CD4-positive, CD25-positive, alpha-beta regulatory T cell (primary cell): ENCODE measurements at regions not wholly inside any gene's neighbourhood (a gene's known extent, or its start where the extent isn't known, plus 50 kb on each side); places are given as distances from the start of the nearest gene placed in this dataset.
A peak's percentile ranks its signal among the peaks of the same experiment; 100 is the strongest.

ENCODE experiments used
- ATAC-seq, 2 donors: fragments of 150-1000 bp; cut with Tn5 transposase; one replicate each; pipeline ENCODE4 v1.10.0; 2021; ENCODE audit warnings: low read depth in 2 of 2, moderate number of reproducible peaks in 2 of 2, moderate library complexity in 1 of 2
- DNase-seq, 3 donors: peaks; one replicate each; pipeline versions ENCODE4 v3.0.0 to v3.0.0-alpha.2; 2012 to 2022; ENCODE audit warnings: mixed read lengths in 1 of 3
- H3K27ac ChIP-seq: one replicate; pipeline ENCODE4 v1.7.0; 2013; ENCODE audit warnings: mild to moderate bottlenecking, low read length; ENCODE audit not compliant: insufficient read depth, poor library complexity, severe bottlenecking
- H3K27me3 ChIP-seq: one replicate; pipeline ENCODE4 v1.7.0; 2013; ENCODE audit warnings: low read length; ENCODE audit not compliant: control insufficient read depth, insufficient read depth
- H3K36me3 ChIP-seq: one replicate; pipeline ENCODE4 v1.7.0; 2013; ENCODE audit warnings: mild to moderate bottlenecking, low read length, moderate library complexity; ENCODE audit not compliant: control insufficient read depth, insufficient read depth
- H3K4me1 ChIP-seq: 2 replicates; pipeline ENCODE4 v1.7.0; 2013; ENCODE audit warnings: mild to moderate bottlenecking, low read length; ENCODE audit not compliant: insufficient read depth, control insufficient read depth, poor library complexity, severe bottlenecking
- H3K4me3 ChIP-seq: one replicate; pipeline ENCODE4 v1.7.0; 2013; ENCODE audit warnings: low read depth, mild to moderate bottlenecking, low read length, moderate library complexity
- H3K9me3 ChIP-seq, 2 experiments: 1 replicate in 1 of 2; 2 replicates in 1 of 2; pipeline ENCODE4 v1.7.0; 2013; ENCODE audit warnings: low read length in 2 of 2, mild to moderate bottlenecking in 1 of 2, moderate library complexity in 1 of 2; ENCODE audit not compliant: control insufficient read depth in 2 of 2
- H3K27ac Mint-ChIP-seq, 3 donors: one replicate each; pipeline ENCODE4 v1.8.0; 2020 to 2022; ENCODE audit warnings: mild to moderate bottlenecking in 3 of 3, mixed read lengths in 3 of 3, moderate library complexity in 2 of 3
- H3K27me3 Mint-ChIP-seq: one replicate; pipeline ENCODE4 v1.8.0; 2022; ENCODE audit warnings: mild to moderate bottlenecking, mixed read lengths
- H3K36me3 Mint-ChIP-seq: one replicate; pipeline ENCODE4 v1.8.0; 2020; ENCODE audit warnings: mixed read lengths
- H3K4me1 Mint-ChIP-seq, 4 donors: one replicate each; pipeline ENCODE4 v1.8.0; 2020 to 2022; ENCODE audit warnings: mixed read lengths in 4 of 4, mild to moderate bottlenecking in 1 of 4
- H3K4me3 Mint-ChIP-seq, 4 donors: one replicate each; pipeline ENCODE4 v1.8.0; 2020 to 2022; ENCODE audit warnings: mild to moderate bottlenecking in 4 of 4, mixed read lengths in 4 of 4, moderate library complexity in 3 of 4
- H3K9me3 Mint-ChIP-seq, 7 donors: one replicate each; pipeline ENCODE4 v1.8.0; 2020 to 2022; ENCODE audit warnings: mixed read lengths in 7 of 7, mild to moderate bottlenecking in 3 of 7, moderate library complexity in 2 of 7

DNA sequence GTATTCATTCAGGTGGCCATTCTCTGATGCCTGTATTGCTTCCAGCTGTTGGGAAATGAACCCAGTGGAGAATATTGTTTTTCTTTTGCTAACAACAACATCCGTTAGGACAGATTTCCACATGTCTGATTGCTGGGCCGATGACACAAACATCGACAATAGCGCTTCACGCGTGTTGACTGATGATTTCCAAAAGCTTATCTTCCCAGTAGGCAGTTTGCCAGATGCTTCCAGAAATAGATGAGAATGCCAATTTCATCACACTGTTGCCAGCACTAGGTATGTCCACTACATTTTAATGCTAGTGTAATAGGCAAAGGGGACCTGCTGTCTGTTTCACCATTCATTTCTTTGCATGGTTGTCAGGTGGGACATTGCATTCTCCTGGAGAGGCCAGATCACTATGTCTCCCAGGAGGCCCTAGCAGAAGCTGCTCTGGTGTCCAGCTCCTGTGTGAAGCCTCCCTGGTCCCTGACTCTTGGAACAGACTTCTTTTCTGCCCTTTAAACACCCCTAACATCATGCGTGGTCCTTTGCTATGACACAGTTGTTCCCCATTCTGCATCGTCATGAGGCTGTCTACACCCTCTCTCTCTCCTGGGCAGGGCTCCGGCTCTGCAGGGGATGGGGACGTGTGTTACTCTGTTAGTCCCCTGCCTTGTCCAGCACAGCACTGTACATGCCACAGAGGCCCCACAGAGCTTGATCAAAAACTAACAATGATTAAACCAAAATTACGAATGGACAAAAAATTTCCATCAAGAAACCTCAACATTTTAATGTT lies 181.6 kb downstream of the CDH26 start:
- Mint-ChIP-seq H3K36me3 (no peaks in the 10 kb centered on the region), H3K4me3 (peak overlapping the region in 1 of 4 donors; percentile 25), H3K9me3 (no peaks in the 10 kb centered on the region), H3K27ac (no peak overlapping the region), H3K27me3 (no peaks in the 10 kb centered on the region), H3K4me1 (peaks cover 0 to 14% (median 8%) of the 10 kb centered on the region in 4 donors)
- no peak for ATAC-seq
- no peak overlapping the region for H3K27ac ChIP-seq
- DNase-seq, result no peak
- no peaks in the 10 kb centered on the region for H3K4me1 ChIP-seq
- no peaks in the 10 kb centered on the region for H3K27me3 ChIP-seq
- no peak overlapping the region for H3K4me3 ChIP-seq
- H3K36me3 ChIP-seq, result no peaks in the 10 kb centered on the region
- H3K9me3 ChIP-seq, result no peaks in the 10 kb centered on the region

DNA sequence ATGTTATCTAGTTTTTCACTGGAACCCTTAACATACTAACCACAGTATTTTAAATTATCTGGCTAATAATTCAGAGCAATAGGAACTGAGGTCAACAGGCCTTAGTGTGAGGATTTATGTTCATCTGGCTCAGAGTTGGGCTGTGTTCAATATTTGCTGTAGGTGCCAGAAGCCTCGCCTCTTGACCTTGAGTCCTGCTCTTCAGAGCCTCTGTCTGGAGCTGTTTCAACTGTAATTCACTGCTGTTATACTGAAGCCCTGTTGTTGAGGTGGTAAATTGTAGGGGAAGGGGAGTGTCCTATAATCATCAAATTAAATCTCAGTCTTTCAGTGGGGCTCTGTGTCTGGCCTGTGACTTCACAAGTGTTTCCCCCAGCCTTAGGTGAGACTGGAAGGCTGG lies 184.4 kb downstream of the CDH26 start:
- no peak for ATAC-seq
- no peak for DNase-seq

DNA sequence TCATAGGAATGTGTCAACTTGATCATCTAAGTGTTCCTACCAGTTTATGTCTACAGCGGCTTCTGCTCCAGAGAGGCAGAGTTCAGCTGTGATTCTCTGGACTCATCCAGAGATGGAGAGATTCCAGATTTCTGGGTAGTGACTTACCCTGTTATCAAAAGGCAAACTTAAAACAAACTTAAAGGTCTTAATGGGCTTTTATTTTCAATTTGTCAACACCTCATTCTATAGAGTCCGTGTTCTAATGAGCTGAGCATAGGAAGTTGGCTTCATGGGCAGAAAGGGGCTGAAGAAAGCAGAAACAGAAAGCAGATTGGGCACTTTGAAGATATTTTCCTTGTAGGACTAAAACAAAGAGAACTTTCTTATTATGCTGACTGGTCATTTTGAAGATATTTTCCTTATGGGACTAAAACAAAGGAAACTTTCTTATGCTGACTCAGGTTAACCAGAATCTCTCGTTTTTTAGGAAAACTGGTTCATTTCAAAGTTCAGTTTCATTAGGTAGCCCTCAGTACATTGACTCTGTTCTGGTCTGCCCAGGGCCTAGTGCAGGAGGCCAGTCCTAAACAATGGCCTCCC lies 185.1 kb downstream of the CDH26 start:
- no peak overlapping the region for H3K27ac ChIP-seq
- Mint-ChIP-seq H3K27me3 (no peaks in the 10 kb centered on the region), H3K36me3 (no peaks in the 10 kb centered on the region), H3K9me3 (peaks cover 0 to 2% (median 0%) of the 10 kb centered on the region in 7 donors), H3K4me1 (peaks cover 0 to 7% (median 2%) of the 10 kb centered on the region in 4 donors), H3K27ac (peak overlapping the region in 1 of 3 donors; percentile 21), H3K4me3 (no peak overlapping the region)
- no peak overlapping the region for H3K4me3 ChIP-seq
- DNase-seq (no peak), ATAC-seq (no peak)
- no peaks in the 10 kb centered on the region for H3K27me3 ChIP-seq
- no peaks in the 10 kb centered on the region for H3K9me3 ChIP-seq
- no peaks in the 10 kb centered on the region for H3K4me1 ChIP-seq
- H3K36me3 ChIP-seq, result no peaks in the 10 kb centered on the region

More for the DNA sequence above, 184.4 kb downstream of the CDH26 start:
- Mint-ChIP-seq H3K36me3 (no peaks in the 10 kb centered on the region), H3K4me3 (no peak overlapping the region), H3K9me3 (peaks cover 0 to 2% (median 0%) of the 10 kb centered on the region in 7 donors), H3K27me3 (no peaks in the 10 kb centered on the region), H3K4me1 (peaks cover 0 to 9% (median 5%) of the 10 kb centered on the region in 4 donors), H3K27ac (peak overlapping the region in 1 of 3 donors; percentile 45)
- H3K4me3 ChIP-seq, result no peak overlapping the region
- no peak overlapping the region for H3K27ac ChIP-seq
- no peaks in the 10 kb centered on the region for H3K36me3 ChIP-seq
- no peaks in the 10 kb centered on the region for H3K4me1 ChIP-seq
- no peaks in the 10 kb centered on the region for H3K27me3 ChIP-seq
- H3K9me3 ChIP-seq, result no peaks in the 10 kb centered on the region

DNA sequence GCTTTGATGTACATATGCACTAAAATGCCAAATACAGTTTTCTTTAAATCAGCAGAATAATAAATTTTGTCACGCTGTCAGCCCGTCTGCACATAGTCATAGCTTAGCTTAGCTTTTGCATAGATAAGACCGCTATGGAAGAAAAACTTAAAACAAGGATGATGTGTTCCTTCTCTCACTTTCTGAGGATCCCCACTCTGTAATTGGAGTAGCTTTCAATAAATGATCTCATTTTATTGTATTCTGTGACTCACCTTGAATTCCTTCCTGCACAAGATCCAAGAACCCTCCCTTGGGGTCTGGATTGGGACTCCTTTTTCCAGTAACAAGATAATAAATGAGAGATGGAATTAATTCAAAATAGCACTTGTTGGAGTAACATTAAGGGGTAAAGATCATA lies 186.2 kb downstream of the CDH26 start:
- peaks cover 0 to 2% (median 0%) of the 10 kb centered on the region in 7 donors for H3K9me3 Mint-ChIP-seq

DNA sequence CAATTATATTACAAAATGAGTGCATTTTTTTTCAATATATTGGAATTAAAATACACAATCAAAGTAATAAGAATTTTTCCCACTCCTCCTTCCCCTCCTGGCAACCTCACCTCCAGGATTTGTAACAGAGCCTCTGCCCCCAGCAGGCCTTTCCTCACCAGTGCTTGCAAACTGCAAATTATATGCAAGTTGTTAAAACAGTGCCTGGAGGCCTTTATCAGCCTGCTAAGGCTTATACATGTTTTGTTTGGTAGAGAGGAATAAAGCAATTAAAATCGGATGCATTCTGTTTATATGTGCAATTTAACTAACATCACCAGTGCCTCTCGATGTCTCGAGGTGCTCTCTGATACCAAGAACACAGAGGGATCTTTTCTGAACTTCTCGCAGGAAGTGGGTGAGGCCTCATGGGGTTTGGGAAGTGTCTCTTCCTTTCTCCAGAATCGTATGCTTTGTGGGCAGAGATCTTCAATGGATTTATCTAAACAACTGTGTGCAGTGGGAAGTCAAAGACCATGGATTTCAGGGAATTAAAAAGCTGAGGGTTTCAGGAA lies 186.8 kb downstream of the CDH26 start:
- Mint-ChIP-seq H3K4me3 (no peak overlapping the region), H3K9me3 (peaks cover 0 to 2% (median 0%) of the 10 kb centered on the region in 7 donors), H3K36me3 (no peaks in the 10 kb centered on the region), H3K27ac (no peak overlapping the region), H3K4me1 (no peaks in the 10 kb centered on the region), H3K27me3 (no peaks in the 10 kb centered on the region)
- no peak overlapping the region for H3K4me3 ChIP-seq
- H3K9me3 ChIP-seq, result no peaks in the 10 kb centered on the region
- no peak for ATAC-seq
- H3K27me3 ChIP-seq, result no peaks in the 10 kb centered on the region
- no peaks in the 10 kb centered on the region for H3K4me1 ChIP-seq
- no peak overlapping the region for H3K27ac ChIP-seq
- DNase-seq, result no peak
- no peaks in the 10 kb centered on the region for H3K36me3 ChIP-seq

More for the DNA sequence above, 186.2 kb downstream of the CDH26 start:
- H3K4me1 ChIP-seq, result no peaks in the 10 kb centered on the region
- no peak overlapping the region for H3K27ac ChIP-seq
- ATAC-seq, result no peak
- H3K4me3 Mint-ChIP-seq, result no peak overlapping the region
- H3K36me3 Mint-ChIP-seq, result no peaks in the 10 kb centered on the region
- H3K9me3 ChIP-seq, result no peaks in the 10 kb centered on the region
- no peak for DNase-seq
- no peaks in the 10 kb centered on the region for H3K36me3 ChIP-seq
- H3K27me3 ChIP-seq, result no peaks in the 10 kb centered on the region
- H3K27me3 Mint-ChIP-seq, result no peaks in the 10 kb centered on the region
- H3K4me3 ChIP-seq, result no peak overlapping the region
- H3K27ac Mint-ChIP-seq, result no peak overlapping the region
- H3K4me1 Mint-ChIP-seq, result peaks cover 0 to under 1% (median 0%) of the 10 kb centered on the region in 4 donors

DNA sequence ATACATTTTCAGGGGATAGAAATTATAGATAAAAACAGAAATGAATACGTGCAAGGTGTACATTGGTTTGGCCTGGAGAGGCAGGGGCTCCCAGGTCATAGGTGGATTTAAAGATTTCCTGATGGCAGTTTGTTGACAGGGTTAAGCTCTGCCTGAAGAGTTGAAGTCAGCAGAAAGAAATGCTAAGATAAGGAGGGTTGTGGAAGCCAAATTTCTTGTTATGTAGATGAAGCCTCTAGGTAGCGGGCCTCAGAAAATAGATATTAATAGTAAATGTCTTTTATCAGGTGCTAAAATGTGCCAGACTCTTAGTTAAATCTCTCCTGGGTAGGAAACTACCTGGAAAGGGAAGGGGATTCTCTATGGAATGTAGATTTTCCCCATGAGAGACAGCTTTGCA lies 188.8 kb downstream of the CDH26 start:
- ATAC-seq, result no peak
- Histone ChIP-seq H3K27me3 (no peaks in the 10 kb centered on the region), H3K36me3 (no peaks in the 10 kb centered on the region), H3K9me3 (no peaks in the 10 kb centered on the region), H3K4me3 (no peak overlapping the region), H3K27ac (no peak overlapping the region), H3K4me1 (no peaks in the 10 kb centered on the region)
- Mint-ChIP-seq H3K36me3 (no peaks in the 10 kb centered on the region), H3K4me1 (no peaks in the 10 kb centered on the region), H3K9me3 (peaks cover 0 to 2% (median 0%) of the 10 kb centered on the region in 7 donors), H3K27me3 (no peaks in the 10 kb centered on the region), H3K4me3 (no peak overlapping the region), H3K27ac (no peak overlapping the region)
- no peak for DNase-seq

DNA sequence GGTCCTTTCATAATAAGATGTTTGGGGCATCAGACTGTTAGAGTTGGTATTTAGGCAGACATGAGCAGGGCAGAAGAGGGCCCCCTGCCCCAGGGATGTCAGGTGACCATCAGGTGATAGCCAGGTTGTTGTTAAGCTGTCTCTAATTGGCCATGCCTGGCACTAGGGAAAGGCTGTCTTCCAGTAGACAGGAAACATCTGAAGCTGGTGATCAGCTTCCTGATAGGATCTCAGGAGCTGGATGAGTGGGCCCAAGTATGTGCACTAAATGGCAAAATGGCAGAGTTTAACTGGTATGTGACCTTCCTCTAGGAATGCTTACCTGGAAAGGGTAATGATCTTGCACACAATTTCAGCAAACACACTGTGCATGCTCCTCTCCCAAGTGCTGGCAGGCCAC lies 190.7 kb downstream of the CDH26 start:
- DNase-seq (no peak), ATAC-seq (no peak)
- Histone ChIP-seq H3K27me3 (no peaks in the 10 kb centered on the region), H3K27ac (no peak overlapping the region), H3K4me1 (no peaks in the 10 kb centered on the region), H3K9me3 (no peaks in the 10 kb centered on the region), H3K4me3 (no peak overlapping the region), H3K36me3 (no peaks in the 10 kb centered on the region)
- H3K27ac Mint-ChIP-seq, result peak overlapping the region in 1 of 3 donors; percentile 43
- peaks cover 0 to 2% (median 0%) of the 10 kb centered on the region in 7 donors for H3K9me3 Mint-ChIP-seq
- H3K4me1 Mint-ChIP-seq, result no peaks in the 10 kb centered on the region
- H3K36me3 Mint-ChIP-seq, result no peaks in the 10 kb centered on the region
- no peaks in the 10 kb centered on the region for H3K27me3 Mint-ChIP-seq
- H3K4me3 Mint-ChIP-seq, result no peak overlapping the region
